HPDE6-E6E7 (cell line): ENCODE measurements at regions not wholly inside any gene's neighbourhood (a gene's known extent, or its start where the extent isn't known, plus 50 kb on each side); places are given as distances from the start of the nearest gene placed in this dataset.

ENCODE experiments used
- DNase-seq: peaks from one replicate; pipeline ENCODE4 v3.0.0; 2011; ENCODE audit warnings: missing footprints; ENCODE audit errors: extremely low spot score

DNA sequence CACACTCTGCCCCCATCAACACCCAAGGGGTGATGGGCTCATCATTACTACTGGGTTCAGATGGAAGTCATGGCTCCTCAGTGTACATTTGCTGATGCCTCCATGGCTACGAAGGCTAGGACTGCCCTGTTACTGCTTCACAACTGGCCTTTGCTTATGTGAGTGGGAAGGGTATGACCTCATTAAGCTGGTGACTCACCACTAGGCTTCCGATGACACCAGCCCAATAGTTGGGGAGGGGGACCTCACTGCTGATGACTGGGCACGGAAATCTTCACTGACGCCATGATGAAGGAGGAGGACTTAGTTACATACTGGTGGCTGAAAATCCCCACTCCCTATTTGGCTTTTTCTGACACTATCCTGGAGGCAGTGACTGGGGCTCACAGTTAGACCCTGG, 263.2 kb downstream of the CMPK2 start:
- DNase-seq: no peak

DNA sequence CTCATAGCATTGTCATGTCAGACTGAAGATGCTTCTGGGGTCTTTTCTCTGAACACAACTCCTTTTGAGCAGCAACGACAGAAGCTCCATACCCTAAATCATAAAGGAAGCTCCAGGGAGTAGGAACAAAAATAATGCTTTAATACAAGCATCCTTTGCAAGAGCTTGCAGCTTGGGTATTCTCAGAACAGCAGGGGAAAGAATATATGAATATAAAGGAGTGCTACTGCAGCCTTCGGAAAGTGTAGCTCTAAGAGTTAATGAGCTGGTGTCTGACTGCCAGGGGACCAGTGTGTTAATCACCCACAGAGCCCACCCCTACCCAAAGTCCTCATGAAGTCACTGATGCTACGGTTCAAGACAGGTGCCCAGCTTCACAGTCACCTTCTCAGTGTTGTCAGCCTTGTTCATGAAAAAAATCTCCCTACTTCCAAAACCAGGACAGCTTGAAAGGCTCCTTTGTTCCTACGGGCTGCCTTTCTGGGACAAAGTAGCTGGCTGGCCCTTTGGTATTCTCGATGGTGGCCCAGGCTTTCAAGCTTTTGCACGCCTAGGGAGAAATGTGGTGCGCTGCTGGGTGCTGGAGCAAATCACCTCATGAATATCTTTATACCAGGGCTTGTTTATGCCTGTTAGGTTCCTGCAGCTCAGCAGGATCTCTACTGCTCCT, 259.7 kb downstream of the CMPK2 start:
- DNase-seq: no peak

DNA sequence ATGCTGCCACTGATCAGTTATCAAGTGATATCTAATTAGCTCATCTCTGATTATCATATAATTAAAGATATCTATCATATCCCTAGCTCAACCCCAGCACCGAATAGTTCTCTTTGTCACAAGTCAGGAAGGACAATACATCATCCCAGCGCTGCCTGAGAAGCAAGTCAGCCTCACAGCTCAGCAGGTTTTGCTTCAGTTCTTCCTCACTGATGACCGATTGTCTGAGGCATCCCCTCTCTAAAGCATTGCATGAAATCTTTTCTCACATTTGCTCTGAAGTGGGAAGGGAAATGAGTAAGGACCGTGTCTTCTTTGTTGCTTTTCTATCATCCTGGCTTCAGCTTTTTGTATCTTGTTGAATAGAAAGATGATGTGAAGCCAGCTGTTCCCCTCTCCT, 247.9 kb downstream of the CMPK2 start:
- no peak for DNase-seq

DNA sequence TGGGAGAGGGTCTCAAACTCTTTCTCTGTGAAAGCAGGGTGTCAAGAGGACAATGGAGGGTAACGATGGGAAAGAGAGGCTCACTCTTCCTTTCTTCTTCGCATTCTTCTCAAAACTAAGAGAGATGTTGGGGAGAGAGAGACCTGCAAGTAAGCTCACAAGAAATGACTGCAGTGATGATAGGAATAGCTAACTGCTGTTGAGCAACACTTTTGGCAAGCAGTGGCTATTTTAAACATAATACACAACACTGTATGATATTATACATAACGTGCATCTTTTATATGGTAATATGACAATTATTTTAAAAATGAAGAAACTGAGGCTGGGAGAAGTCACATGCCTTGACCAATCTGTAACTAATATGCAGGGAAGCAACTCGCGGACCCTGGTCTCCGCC, 247.5 kb downstream of the CMPK2 start:
- no peak for DNase-seq

DNA sequence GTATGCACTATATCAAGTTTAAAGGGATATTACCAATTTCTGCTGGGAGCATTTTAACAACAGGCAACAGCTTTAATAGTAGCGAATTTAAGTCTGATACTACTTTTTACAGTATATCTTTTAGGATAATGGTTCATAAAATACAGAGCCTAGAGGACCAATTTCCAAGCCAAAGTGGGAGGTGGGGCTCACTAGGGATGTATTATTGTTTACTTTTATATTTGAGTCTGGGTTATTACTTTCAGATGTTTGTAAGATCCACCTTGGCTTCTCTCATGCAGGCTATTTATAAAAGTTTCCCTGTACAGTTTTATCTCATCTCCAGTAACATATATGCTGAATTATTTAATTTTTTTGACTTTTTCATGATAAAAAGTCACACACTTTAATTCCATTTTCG, 242.0 kb downstream of the CMPK2 start:
- DNase-seq: no peak

DNA sequence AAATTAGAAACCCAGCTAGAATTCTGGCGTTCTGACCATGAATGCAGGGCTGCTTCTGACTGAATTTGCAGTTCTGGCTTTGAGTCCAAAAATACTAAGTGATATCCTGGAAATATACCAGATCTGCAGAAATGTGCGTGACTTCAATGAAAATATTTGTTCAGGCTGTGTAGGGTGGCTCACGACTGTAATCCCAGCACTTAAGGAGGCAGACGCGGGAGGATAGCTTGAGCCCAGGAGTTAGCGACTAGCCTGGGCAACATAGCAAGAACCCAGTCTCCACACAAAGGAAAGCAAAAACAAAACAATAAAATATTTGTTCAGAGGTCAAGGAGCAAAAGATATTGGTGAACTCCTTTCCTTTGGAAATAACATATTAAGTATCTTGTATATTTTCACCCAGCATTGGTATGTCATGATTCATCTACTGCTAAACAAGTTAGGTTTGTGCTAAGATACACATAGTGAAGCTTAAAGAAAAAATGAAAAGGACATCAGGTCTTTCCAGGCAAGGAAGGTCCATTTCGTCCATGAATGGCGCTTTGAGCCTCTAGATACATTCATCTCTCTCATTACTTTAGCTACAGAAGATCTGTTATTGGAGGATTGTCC, 239.2 kb downstream of the CMPK2 start:
- no peak for DNase-seq

DNA sequence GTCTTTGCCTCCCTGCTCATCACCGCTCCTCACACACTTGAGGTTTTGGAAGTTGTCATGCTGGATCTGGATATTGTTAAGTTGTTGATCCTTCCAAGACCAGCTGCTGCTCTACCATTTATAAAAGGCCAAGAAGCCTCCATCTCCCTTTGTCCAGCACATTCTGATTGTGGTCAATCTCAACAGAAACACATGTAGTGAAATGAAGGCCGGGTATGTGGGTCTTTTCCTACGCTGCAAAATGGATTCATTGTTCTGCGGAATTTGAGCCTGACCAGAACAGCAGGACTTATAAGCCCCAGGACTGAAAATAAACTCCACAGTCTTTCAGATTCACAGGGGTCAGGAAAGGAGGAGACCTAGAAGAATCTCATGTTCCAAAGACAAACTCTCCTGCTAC, 238.4 kb downstream of the CMPK2 start:
- no peak for DNase-seq

DNA sequence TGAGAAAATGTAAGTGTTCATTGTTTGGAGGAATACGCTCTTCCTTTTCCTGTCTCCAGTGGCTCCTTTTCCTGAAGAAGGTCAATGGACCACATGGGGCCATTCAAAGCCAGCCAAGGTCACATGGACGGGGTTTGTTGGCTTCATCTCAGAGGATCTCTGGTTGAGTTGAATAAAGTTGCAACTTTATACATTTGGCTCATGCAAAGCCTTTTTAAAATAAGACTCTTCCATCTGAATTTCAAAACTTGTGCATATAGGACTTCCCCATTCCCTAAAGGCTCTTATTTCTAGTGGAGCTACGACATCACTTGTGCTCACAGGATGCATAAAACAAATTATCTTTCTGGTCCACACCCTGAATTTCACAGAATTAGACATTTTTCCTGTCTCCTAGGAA, 235.5 kb downstream of the CMPK2 start:
- no peak for DNase-seq

DNA sequence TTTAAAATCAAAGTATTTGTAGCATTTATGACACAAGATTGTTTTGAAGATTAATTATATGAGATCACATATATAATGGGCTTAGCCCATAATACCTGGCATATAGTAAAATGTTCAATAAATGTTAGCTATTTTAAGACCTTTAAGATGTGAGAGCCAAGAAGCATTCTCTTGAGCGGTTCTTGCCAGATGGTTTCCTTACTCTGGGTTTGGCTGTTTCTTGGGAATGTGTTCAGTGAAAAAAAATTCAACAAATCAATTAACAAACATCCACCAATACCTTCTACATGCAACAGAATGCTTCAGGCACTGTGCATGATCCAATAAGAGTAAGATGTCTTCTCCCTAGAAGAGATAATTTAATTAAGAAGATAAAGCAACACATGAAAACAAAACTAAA, 230.4 kb downstream of the CMPK2 start:
- no peak for DNase-seq

DNA sequence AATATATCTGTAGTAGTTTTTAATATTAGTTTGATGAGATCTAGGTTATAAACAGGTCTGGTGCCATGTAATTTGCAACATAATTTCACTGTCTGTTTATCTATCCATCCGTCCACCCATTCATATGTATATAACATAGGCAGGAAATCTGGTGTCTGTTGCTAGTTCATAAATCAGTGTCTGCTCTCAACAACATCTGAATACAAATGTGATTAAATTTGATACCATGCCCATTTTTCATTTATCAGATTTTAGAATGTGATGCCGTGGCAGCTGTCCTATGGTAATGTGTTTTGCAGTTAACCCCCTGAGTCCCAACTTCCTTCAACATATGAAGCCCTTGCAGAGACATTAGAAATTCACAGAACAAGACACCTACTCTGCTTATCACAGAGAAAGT, 228.4 kb downstream of the CMPK2 start:
- DNase-seq: no peak

DNA sequence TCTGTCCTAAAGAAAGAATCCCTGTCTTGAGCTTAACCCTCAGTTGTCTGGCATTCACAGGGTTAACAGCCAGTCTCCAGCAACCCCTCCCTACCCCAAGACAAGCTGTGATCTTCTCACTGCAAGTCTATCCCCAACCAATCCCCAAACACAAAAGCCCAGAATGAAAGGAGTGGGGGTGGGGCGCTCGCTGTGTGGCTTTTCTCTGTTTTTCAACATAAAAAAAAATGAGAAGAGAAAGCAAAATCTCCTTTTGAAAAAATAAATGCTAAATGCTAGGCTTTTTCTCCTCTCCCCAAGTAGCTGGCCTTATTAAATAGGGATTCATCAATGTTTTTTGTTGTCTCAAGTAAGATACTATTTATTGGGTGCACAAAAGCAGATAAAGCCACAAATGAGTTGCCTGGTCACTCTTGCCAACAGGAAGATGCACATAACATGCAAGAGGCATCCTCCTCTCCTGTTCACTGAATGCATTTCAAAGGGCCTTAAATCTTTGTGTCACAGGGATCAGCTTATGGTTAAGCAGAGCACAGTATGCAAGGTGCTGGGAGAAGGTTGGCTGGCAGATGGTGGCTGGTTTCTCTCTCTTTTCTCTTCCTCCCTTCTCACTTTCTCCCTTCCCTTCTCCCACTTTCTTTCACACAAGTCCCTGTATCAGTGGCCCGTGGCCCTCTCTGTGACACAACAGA, 225.6 kb downstream of the CMPK2 start:
- no peak for DNase-seq

DNA sequence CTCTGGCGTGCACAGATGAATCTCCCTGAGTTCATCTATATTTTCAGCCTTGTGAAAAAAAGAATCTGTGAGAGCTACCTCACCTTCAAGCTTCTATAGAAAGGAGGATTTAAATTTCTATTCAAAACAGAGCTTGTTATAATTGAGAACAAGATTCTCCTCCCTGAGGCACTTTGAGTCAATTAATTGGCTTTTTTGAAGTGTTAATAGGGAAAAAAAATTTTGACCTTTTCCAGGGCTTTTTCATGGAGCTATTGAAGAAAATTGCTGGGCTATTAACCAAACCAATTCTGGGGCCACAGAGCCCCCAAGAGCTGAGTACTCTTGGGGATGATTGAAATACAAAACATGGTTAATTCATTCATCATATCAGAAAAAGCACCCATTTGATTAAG, 225.1 kb downstream of the CMPK2 start:
- no peak for DNase-seq

DNA sequence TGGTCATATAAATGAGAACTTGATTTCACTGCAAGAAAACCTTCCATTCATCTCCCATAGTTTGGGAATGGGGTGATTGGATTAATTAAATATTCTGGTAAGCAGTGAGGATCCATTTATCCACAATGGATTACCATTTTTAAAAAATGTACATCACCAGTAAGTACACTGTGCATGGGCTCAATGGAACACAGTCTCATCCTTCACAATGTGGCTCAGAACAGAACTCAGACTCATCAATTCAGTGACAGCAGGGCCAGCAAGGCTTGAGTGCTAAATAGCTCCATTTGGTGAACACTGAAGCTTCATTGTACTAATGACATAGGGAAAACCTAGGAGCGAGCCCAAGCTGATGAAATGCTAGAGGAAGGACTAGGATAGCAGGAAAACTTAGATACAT, 223.8 kb downstream of the CMPK2 start:
- DNase-seq: no peak

DNA sequence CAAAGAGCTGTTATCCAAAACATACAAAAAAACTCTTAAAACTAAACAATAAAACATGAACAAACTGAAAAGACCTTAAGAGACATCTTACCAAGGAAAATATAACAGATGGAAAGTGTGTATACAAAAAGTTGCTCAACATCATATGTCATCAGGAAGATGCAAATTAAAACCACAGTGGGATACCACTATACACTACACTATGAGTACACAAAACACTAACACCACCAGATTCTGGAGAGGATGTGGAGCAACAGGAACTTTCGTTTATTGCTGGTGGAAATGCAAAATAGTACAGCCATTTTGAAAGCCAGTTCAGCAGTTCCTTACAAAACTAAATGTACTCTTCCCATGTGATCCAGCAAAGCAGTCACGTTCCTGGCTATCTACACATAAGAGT, 221.4 kb downstream of the CMPK2 start:
- DNase-seq: no peak

DNA sequence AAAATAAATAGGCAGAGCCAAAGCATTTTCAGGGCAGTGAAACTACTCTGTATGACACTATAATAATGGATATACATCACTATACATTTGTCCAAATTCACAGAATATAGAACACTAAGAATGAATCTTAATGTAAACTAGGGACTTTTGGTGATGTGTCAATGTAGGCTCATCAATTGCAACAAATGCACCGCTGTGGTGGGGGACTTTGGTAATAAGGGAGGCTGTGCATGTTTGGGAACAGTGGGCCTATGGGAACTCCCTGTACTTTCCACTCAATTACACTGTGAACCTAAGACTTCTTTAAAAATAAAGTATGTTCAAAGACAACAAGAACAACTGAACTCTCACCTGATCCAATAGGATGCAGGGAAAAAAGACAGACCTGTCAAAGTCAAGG, 220.7 kb downstream of the CMPK2 start:
- DNase-seq: no peak

DNA sequence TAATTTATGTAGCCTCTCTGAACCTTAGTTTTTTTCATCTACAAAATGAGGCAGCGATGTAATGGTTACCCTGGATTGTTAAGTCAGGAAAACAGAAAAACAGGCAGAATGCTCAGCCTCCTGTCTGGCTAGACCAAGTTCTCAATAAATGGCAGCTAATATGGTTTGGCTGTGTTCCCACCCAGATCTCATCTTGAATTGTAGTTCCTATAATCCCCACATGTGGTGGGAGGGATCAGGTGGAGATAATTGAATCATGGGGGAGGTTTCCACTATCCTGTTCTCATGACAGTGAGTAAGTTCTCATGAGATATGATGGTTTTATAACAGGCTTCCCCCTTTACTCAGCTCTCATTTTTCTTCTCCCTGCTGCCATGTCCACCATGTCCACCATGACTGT, 220.0 kb downstream of the CMPK2 start:
- DNase-seq: no peak

DNA sequence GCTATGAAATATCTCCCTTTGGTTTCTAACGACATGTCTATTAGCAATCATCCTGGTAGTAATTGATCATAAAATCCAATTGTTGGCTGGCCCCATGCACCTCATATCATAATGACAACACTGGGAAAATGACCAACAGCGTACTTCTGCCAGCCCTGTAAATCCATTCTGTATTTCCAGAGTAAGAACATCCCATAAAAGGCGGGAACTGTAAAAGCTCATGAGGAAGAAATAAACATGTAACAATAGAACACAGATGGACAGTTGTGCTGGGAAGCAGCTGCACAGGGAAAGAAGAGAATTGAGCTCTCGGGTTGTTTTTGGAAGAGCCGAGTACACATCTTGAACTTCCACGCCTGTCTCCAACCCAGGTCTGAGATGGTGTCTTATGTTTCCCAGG, 218.7 kb downstream of the CMPK2 start:
- DNase-seq: no peak

DNA sequence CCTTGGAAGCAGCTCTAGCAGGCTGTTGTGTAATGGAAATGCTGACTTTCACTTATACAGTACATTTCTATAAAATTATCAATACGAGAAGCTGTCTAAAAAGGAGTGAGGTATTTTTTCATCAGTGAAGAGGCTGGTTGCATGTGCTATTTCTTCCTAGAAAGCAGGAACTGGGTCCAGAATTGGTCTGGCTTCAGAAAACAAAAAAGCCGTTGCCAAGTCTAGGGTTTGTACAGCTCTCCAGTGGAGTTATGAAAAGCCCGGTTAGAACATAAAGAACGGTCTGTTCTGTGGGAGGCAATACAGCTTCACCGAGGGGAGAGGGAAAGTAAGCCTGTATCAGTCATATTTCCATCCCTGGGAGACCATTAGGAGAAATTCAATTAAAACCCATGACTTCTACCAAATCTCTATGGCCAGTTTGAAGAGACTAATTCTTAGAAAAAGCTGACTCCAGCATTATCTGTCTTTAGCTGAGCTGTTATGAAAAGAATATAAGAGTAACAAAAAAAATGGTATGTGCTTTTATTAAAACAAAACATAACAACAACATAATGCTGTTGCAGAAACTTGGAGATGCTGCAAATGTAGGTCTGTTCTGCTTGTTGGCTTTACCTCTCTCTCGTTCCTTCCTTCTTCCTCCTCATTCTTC, 217.0 kb downstream of the CMPK2 start:
- no peak for DNase-seq

DNA sequence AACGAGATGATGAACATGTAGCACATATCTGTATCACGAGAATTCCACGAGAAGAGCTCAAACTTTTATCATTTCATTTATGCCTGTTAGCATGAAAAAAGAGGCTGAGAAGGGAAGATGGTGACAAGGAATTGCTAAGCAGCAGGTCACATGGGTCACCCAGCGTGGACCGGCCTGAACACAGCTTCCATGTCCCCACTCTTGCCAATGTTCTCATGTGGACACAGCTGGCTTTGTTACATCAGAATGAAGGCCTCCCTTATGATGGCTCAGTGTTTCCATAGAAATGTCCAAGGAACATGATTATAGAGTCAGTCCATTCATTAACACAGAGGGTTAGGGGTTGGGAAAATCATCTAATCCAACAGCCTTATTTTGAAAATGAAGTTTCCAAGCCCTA, 215.4 kb downstream of the CMPK2 start:
- no peak for DNase-seq

DNA sequence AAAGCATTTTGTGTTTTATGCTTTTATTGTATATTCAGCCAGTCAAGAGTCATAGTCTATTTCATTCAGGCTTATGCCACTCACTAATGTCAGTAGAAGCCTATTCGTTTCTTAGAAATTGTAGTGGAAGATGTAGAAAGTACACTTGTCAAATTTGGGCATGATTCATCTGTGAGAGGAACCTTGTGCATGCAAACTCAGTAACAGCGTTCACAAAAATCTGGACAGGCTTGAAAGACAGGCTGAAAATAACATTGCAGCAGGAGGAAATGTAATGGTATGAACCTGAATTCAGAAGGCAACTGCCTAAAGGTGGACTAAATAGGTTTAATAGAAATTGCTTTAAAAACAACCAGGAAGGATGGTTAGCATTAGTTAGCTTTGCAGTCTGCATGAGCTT, 213.5 kb downstream of the CMPK2 start:
- no peak for DNase-seq

DNA sequence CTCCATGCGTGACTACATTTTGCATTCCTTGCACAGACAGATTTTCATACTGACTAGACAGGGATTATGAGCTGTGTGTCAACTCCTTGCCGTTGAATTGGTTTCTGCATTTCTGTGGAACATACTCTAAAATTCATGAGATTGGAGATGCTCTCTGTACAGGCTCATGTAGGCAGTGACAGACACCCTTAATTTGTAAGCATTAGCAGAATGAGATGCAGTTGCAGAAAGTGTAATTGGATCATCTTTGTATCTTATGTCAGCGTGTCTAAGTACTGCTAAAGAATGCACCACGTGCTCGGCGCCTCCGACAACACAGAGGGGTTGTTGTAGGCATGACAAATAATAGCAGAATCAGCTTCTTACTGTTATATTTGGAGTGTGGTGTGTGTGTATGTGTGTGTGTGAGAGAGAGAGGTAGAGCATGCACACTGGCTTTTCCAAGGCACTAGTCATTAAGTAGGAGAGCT, 212.4 kb downstream of the CMPK2 start:
- no peak for DNase-seq

DNA sequence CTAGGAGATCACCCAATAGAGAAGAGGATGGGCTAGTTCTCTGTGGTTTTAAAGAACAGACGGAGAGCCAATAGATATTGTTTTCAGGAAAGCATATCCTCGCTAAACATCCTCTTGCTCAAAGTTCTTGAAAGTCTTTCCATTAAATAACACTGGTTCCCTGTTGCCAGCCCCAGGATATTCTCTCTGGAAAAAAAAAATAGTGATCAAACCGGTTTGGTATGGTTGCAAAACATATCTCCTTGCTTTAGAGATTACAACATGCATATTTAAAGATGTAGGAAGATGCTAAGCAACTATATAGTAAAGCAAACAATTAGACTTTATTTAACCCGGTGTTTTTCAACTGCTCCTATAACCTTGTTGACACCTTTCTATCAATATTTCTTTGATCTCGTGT, 211.4 kb downstream of the CMPK2 start:
- DNase-seq: no peak

DNA sequence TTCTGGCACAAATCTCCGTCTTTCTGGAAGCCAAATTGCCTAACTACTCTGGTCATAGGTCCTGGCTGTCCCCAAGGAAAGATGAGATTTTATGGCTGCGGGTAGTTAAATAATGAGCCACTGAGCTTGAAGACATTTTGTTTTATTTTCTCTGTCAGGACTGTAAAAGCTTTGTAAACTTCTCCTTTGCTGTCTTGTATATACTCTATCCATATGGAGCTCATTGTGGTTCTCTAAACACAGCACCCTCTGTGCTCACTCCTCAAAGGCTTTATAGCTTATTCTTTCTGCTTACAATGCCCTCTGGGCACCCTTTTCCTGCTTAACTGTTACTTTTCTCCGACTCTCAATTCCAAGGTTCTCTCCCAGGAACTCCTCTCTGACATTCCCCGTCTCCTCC, 209.1 kb downstream of the CMPK2 start:
- no peak for DNase-seq
